ENCODE measurements at regions not wholly inside any gene's neighbourhood (a gene's known extent, or its start where the extent isn't known, plus 50 kb on each side); places are given as distances from the start of the nearest gene placed in this dataset.

DNA sequence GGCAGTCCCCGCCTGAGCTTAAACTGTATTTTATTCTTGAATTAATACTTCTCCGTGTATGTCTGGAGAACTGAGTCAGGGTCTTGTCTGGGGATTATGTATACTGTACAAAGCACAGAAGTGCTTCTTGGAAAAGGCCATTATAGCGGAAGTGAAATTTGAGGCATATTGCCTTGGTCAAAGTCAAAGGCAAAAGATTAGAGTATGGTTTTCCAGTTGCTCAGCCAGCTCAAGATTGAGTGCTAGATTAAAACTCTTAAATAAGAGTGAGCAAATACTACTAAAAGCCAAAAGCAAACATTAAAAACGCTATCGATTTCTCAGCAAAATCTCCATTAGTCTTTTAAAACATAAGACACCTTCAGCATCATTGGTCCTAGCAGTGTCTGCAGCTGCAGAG, 207.7 kb upstream of the MAN1A1 start:
- no peaks in the 10 kb centered on the region for H3K27me3 ChIP-seq (ENCODE audit: control insufficient read depth in 1 of 2, insufficient read depth in 2 of 2, low read length in 2 of 2)
- H3K4me1 ChIP-seq (ENCODE audit: insufficient read depth, low read length): no peaks in the 10 kb centered on the region
- ChIA-PET CTCF (ENCODE audit: low intra/inter-chr PET ratio, low total read pairs) (no interaction called here), POLR2A (no interaction called here)
- intact Hi-C loops (cut with micrococcal nuclease; ENCODE audit: unreplicated experiment) (no loop called here), in situ Hi-C loops (cut with HindIII; ENCODE audit: extremely low pct_ligation_motif_present, low pct_unique_long_range_greater_than_20kb) (no loop called here)
- H3K4me3 ChIP-seq (replicated peaks in 1 of 3; ENCODE audit: insufficient read depth in 1 of 3, low read depth in 2 of 3, low read length in 3 of 3): no peak overlapping the region
- no peak for ATAC-seq
- BruUV-seq (replicated peaks): no TSS peak
- H3K79me2 ChIP-seq (ENCODE audit: insufficient read depth, low read length): no peaks in the 10 kb centered on the region
- H3K9me3 ChIP-seq (ENCODE audit: low read length): no peaks in the 10 kb centered on the region
- no peak overlapping the region for H3K9ac ChIP-seq (ENCODE audit: insufficient read depth, low read depth, low read length)
- H2AFZ ChIP-seq (ENCODE audit: low read length): no peak overlapping the region
- no peak for FAIRE-seq
- H3K36me3 ChIP-seq (replicated peaks in 1 of 2; ENCODE audit: control insufficient read depth in 1 of 2, insufficient read depth in 2 of 2, low read length in 2 of 2): no peaks in the 10 kb centered on the region
- DNase-seq (ENCODE audit: low spot score): no peak
- no peaks in the 10 kb centered on the region for H4K20me1 ChIP-seq (ENCODE audit: insufficient read depth, low read length)
- no peak overlapping the region for H3K27ac ChIP-seq (ENCODE audit: extremely low read length, insufficient read depth, low read length)
- 40% methylated on average over 5 of the region's 5 CpGs for WGBS (ENCODE audit: low lambda C conversion rate)
- TF ChIP-seq ZNF547 (CRISPR knock-in tag; IDR thresholded peaks at IDR 0.05) (no peak), RBAK (CRISPR knock-in tag; IDR thresholded peaks at IDR 0.05) (no peak)
- H3K4me2 ChIP-seq (ENCODE audit: low read depth, low read length): no peak overlapping the region

DNA sequence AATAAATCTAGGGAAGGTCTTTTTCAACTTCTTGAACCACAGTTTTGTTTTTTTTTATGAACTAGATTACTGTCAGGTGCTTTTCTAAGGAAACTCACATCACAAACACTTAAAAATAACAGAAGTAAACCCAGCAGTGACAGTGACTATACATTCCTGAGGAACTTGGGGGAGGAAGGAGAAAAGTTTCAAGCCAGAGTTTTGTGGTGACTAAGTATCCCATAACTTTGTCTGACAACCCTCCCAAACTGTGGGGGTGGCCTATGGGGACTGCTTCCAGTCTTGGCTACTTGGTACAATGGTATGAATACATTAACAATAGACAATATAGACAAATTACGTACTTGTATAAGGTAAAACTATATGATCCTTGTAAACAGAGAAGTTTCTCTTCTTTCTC, 202.5 kb upstream of the MAN1A1 start:
- H3K27ac ChIP-seq (ENCODE audit: extremely low read length, insufficient read depth, low read length): no peak overlapping the region
- H3K36me3 ChIP-seq (replicated peaks in 1 of 2; ENCODE audit: control insufficient read depth in 1 of 2, insufficient read depth in 2 of 2, low read length in 2 of 2): no peaks in the 10 kb centered on the region
- H2AFZ ChIP-seq (ENCODE audit: low read length): no peak overlapping the region
- no peak overlapping the region for H3K4me3 ChIP-seq (replicated peaks in 1 of 3; ENCODE audit: insufficient read depth in 1 of 3, low read depth in 2 of 3, low read length in 3 of 3)
- no peak overlapping the region for H3K9ac ChIP-seq (ENCODE audit: insufficient read depth, low read depth, low read length)
- H3K4me2 ChIP-seq (ENCODE audit: low read depth, low read length): no peak overlapping the region
- in situ Hi-C loops (cut with HindIII; ENCODE audit: extremely low pct_ligation_motif_present, low pct_unique_long_range_greater_than_20kb): no loop called here
- POLR2A ChIA-PET: no interaction called here
- WGBS (ENCODE audit: low lambda C conversion rate): 2% methylated on average over 1 of the region's 1 CpG
- H3K9me3 ChIP-seq (ENCODE audit: low read length): no peaks in the 10 kb centered on the region
- DNase-seq (ENCODE audit: low spot score) (no peak), FAIRE-seq (no peak), ATAC-seq (no peak)
- no TSS peak for BruUV-seq (replicated peaks)
- no peaks in the 10 kb centered on the region for H3K27me3 ChIP-seq (ENCODE audit: control insufficient read depth in 1 of 2, insufficient read depth in 2 of 2, low read length in 2 of 2)
- H3K79me2 ChIP-seq (ENCODE audit: insufficient read depth, low read length): no peaks in the 10 kb centered on the region
- intact Hi-C loops (cut with micrococcal nuclease; ENCODE audit: unreplicated experiment): no loop called here
- H3K4me1 ChIP-seq (ENCODE audit: insufficient read depth, low read length): no peaks in the 10 kb centered on the region
- H4K20me1 ChIP-seq (ENCODE audit: insufficient read depth, low read length): no peaks in the 10 kb centered on the region
- CTCF ChIA-PET (ENCODE audit: low intra/inter-chr PET ratio, low total read pairs): no interaction called here
- TF ChIP-seq, protein P1, sequence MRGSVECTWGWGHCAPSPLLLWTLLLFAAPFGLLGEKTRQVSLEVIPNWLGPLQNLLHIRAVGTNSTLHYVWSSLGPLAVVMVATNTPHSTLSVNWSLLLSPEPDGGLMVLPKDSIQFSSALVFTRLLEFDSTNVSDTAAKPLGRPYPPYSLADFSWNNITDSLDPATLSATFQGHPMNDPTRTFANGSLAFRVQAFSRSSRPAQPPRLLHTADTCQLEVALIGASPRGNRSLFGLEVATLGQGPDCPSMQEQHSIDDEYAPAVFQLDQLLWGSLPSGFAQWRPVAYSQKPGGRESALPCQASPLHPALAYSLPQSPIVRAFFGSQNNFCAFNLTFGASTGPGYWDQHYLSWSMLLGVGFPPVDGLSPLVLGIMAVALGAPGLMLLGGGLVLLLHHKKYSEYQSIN (CRISPR knock-in tag; IDR thresholded peaks at IDR 0.05; ENCODE audit: borderline replicate concordance): no peak
- no peak for TF ChIP-seq ZBTB7B (CRISPR knock-in tag; IDR thresholded peaks at IDR 0.05)
- no peak for TF ChIP-seq SIN3B (IDR thresholded peaks at IDR 0.05; ENCODE audit: low read length)
- TF ChIP-seq KLF13 (CRISPR knock-in tag; IDR thresholded peaks at IDR 0.05): no peak
- TF ChIP-seq ZBED4 (CRISPR knock-in tag; IDR thresholded peaks at IDR 0.05; ENCODE audit: borderline replicate concordance): no peak
- no peak for TF ChIP-seq THAP11 (CRISPR knock-in tag; IDR thresholded peaks at IDR 0.05)
- TF ChIP-seq, protein P2, sequence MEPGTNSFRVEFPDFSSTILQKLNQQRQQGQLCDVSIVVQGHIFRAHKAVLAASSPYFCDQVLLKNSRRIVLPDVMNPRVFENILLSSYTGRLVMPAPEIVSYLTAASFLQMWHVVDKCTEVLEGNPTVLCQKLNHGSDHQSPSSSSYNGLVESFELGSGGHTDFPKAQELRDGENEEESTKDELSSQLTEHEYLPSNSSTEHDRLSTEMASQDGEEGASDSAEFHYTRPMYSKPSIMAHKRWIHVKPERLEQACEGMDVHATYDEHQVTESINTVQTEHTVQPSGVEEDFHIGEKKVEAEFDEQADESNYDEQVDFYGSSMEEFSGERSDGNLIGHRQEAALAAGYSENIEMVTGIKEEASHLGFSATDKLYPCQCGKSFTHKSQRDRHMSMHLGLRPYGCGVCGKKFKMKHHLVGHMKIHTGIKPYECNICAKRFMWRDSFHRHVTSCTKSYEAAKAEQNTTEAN (CRISPR knock-in tag; conservative IDR thresholded peaks at IDR 0.05): no peak
- TF ChIP-seq DBP (CRISPR knock-in tag; IDR thresholded peaks at IDR 0.05; ENCODE audit: not compliant biosample characterization): no peak
- no peak for TF ChIP-seq PHF5A (CRISPR knock-in tag; IDR thresholded peaks at IDR 0.05; ENCODE audit: low read depth, unreplicated experiment)
- no peak for TF ChIP-seq ZNF720 (CRISPR knock-in tag; IDR thresholded peaks at IDR 0.05)
- TF ChIP-seq ZNF329 (CRISPR knock-in tag; IDR thresholded peaks at IDR 0.05; ENCODE audit: low read depth): no peak
- TF ChIP-seq TCF7L2 (IDR thresholded peaks at IDR 0.05; ENCODE audit: low read depth, low read length): no peak
